NCI-H748 treated with DMSO at 0.1 percent for 48 hours (cell line): ENCODE measurements at regions not wholly inside any gene's neighbourhood (a gene's known extent, or its start where the extent isn't known, plus 50 kb on each side); places are given as distances from the start of the nearest gene placed in this dataset.

ENCODE experiments used
- DNase-seq: peaks from one replicate; lab custom pipeline; 2025; lab: John Stamatoyannopoulos, UW

GRCh38 chr3:164572436-164572835 lies 505.9 kb downstream of the SI start:
- DNase-seq, result no peak

DNA sequence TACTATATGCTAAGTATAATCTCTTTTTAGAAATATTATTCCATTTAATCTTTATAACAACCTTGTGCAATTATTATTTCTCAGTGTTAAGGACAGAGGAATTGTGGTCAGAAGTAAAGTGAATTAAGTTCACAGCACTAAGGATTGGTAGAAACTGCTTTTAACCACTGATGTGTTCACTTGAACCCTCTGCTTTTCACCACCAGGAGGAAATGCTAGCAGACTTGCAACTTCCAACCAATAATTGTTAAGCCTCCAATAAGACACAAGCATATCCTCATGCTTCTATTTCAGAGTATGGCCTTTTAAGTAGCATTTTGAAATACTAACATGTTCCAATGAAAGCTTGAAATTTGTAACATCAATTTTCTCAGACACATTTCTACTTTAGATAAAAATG lies 527.4 kb downstream of the SI start:
- no peak for DNase-seq

DNA sequence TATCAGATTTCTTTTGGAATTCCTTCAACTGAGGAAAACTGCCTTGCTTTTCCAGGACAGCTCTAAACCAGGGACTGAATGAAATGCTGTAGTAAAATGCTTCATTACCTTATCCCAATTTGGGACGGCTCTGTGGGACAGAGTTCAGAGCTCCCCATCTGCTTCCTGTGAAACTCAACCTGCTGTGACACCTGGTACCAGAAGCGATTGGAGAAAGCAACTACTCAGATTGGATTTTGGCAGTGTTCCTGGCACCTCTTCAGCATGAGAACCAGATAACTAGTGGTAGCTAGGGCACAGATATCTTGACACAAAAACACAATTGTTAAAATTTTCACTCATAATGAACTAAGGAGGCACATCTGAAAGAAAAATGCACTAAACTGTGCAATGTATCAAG lies 539.1 kb downstream of the SI start:
- no peak for DNase-seq

- no peak for DNase-seq
Observed at GRCh38 chr3:164537485-164537884, 540.8 kb downstream of the SI start.

GRCh38 chr3:164533275-164533674 lies 545.0 kb downstream of the SI start:
- peak; percentile 76 for DNase-seq

GRCh38 chr3:164526250-164526649 lies 552.0 kb downstream of the SI start:
- no peak for DNase-seq

- DNase-seq, result peak; percentile 20
Observed at GRCh38 chr3:164524201-164524600, 554.1 kb downstream of the SI start.

DNA sequence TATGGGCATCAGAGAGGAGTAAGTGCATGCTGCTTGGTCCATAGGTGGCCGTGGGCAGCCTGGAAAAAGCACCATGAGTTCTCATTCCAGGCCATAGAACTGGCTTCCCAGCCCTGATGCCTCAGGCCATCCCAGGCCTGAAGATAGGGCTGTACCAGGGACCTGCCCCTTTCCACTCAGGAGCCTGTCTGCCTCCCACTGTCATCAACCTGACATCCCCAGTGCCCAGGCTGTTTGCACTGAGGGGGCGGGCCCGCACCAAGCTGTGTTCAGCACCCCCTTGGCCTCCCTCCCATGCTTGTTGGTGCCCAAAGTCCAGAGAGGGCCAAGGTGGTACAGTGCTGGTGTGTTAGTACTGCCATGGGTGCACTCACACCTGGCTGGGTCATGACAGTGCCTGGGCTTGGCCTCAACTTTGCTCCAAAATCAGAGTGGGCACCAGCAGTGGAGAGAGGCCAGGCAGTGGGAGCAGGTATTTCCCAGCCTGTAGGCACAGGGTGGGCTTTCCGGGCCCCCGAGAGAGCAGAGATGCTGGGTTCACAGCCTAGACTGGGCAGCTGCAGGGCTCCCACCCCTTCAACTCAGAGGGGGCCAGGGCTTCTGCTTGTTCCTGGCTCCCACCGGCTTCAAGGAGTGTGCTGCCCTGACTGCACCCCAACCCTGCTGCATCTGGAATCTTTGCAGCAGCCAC lies 556.1 kb downstream of the SI start:
- no peak for DNase-seq

DNA sequence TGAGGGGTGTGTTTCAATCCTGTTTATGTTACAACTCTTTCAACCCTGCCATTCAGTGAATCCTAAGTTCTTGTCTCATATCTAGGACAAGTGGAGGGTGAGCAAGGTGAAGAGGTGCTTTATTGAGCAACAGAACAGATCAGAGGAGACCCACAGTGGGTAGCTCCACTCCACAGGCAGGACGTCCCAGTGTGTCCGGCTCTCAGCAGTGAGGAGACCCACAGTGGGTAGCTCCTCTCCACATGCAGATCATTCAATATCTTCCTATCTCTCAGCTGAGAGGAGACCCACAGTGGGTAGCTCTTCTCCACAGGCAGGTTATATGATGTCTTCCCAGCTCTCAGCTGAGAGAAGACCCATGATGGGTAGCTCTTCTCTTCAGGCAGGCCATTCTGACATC lies 556.7 kb downstream of the SI start:
- DNase-seq, result no peak

GRCh38 chr3:164521139-164521538 lies 557.2 kb downstream of the SI start:
- no peak for DNase-seq

DNA sequence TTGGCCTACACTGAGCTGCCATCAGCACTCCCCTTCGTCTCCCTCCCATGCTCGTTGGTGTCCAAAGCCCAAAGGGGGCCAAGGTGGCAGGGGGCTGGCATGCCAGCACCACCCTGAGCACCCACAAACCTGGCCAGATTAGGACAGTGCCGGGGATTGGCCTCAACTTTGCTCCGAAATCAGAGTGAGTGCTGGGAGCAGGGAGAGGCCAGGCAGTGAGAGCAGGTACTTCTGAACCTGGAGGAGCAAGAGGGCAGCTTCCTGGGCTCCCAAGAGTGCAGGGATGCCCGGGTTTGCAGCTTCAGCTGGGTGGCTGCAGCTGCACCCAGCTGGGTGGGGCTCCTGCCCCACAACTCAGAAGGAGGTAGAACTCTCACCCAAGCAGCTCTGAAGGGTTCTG lies 563.0 kb downstream of the SI start:
- DNase-seq, result no peak

DNA sequence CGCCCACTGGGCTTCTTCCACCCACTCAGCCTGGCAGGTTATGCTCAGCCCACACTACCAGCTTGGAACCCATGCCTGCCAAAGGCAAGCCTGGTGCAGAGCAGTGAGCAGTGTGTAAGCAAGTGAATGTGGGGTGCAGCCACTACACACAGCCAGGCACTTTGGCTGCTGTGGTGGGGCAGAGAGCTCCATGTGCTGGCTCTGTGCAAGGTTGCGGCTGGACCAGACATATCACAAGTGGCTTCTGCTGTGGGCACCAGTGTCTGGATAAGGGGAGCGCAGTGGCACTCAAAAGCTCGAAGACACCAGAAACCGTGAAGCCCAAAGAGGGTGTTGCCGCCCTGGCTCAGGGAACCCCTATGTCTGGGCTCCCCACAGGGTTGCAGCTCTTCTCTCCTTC lies 563.7 kb downstream of the SI start:
- no peak for DNase-seq

- DNase-seq, result no peak
Observed at GRCh38 chr3:164507886-164508285, 570.4 kb downstream of the SI start.

- DNase-seq, result no peak
Observed at GRCh38 chr3:164498917-164499316, 579.4 kb downstream of the SI start.

- DNase-seq, result no peak
Observed at GRCh38 chr3:164488893-164489292, 589.4 kb downstream of the SI start.

DNA sequence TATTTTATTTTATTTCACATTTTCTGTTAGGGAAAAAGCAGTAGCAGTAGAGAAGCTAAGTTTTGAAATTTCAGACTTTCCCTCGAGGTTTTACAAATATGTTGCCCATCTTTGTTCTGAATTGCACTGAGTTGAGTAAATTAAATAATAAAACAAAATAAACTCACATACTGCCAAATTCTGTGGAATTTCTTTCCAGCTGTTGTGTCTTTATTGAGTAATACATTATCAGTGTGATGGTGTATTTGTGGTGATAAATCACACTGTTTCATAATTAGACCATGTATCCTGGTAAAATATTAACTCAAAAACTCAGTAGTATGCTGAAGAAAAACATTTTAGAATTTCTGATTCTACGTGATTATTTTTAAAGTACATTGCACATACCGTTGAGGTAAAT lies 592.1 kb downstream of the SI start:
- DNase-seq, result no peak

- peak; percentile 44 for DNase-seq
Observed at GRCh38 chr3:164479978-164480377, 598.3 kb downstream of the SI start.

DNA sequence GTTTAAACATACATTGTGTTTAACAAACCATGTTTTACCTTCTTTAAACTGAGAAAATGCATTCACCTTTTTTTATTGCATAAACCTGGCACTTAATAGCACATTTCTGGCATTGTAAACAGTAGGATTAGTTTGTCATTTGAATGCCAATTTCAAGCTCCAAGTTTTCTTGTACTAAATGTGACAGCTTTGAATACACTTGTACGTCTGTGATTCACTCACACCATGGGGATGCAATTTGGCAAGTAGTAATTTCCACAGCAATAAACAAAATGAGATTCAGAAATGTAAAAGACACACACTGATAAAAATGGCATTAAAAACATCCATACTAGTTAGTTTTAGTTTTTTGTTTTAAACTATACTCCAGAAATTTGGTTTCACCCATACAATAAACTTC lies 598.9 kb downstream of the SI start:
- DNase-seq, result peak; percentile 14

- no peak for DNase-seq
Observed at GRCh38 chr3:164478323-164478722, 600.0 kb downstream of the SI start.

- DNase-seq, result no peak
Observed at GRCh38 chr3:164477403-164477802, 600.9 kb downstream of the SI start.

DNA sequence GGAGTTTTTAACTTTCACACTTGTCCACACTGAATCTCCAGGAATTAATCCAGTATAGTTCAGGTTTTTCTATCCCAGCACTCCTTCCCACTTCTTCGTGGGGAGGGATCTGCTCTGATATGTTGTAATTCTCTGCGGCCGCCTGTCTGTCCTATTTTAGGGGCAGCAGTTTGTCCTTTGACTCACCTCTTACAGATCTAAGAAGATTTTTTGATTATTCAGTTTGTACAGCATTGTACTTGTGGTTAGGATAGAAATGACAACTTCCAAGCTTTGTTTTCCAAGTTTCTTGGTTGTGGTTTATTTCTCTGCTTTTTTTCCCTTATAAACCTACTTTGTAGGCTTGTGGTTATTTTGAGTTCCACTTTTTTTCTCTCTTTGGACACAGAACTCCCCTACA lies 601.7 kb downstream of the SI start:
- no peak for DNase-seq

DNA sequence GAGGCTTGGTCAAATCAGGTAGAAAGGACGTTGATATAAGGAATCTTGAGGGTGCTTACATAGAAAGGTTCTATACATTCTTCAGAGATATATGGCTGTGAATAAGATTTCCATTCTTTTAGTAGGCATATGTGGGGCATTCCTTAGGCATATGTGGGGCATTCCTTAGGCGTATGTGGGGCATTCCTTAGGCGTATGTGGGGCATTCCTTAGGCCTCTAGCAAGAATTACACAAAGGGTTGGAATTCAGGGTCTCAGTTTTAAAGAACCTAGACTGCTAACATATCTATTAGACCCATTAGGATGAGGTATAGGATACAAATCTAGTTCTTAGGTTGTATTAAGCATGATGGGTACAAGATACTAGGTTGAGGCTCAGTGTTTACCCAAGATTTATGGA lies 607.8 kb downstream of the SI start:
- no peak for DNase-seq

GRCh38 chr3:164468055-164468454 lies 610.2 kb downstream of the SI start:
- DNase-seq, result no peak

DNA sequence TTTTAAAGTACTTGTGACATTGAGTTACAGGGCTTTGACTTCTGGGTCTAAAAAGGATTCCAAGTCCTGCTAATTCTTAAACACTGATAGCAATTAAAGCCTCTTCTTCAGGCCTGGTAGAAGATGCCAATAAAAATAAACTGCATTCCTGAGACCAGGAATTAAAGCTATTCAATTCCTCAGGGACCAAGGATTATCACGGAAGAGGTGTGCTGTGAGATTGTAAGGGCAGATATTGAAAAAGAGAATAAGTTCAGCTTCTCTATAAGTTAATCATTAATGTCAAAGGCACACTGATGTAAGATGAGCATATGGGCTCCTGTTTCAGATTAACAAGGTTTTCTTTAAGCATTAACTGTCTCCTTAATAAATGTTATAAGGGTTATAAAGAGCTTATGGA lies 611.3 kb downstream of the SI start:
- no peak for DNase-seq

- DNase-seq, result no peak
Observed at GRCh38 chr3:164465172-164465571, 613.1 kb downstream of the SI start.
